GM10266 (cell line): ENCODE measurements at regions not wholly inside any gene's neighbourhood (a gene's known extent, or its start where the extent isn't known, plus 50 kb on each side); places are given as distances from the start of the nearest gene placed in this dataset.
"Not testable (repeated sequence)": the region's sequence is repeated elsewhere in the genome, so short reads cannot be mapped to it uniquely, and the experiment has no call there.

Experiments
- DNase-seq: peaks from one replicate; pipeline ENCODE4 v3.0.0; 2012; ENCODE audit errors: extremely low spot score
- TF ChIP-seq, protein P1 (sequence below): IDR thresholded peaks from 2 replicates; pipeline ENCODE4 v1.5.1; 2012; ENCODE audit warnings: mild to moderate bottlenecking, low read depth; ENCODE audit not compliant: control insufficient read depth, insufficient read depth; ENCODE audit errors: missing control alignments

DNA sequence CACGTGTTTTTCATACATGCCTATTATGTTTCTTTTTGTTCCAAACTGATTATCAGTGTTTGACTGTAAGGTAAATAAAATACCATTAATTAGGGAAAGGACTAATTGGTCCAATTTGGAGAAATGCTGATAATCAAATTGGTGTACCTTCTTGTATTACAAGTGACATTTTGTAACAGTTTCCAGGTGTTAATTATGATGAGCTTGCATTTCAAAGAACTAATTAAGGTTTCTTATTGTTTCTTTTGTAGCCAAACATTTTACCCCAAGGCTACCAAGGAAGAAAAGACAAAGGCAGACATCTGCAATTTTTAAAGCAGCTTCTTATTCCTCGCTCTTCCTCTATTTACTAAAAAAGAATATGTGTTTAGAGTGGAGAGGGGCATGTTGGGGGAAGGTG is 88.7 kb upstream of the GRIK1 start:
- DNase-seq = no peak
- TF ChIP-seq, protein P1, sequence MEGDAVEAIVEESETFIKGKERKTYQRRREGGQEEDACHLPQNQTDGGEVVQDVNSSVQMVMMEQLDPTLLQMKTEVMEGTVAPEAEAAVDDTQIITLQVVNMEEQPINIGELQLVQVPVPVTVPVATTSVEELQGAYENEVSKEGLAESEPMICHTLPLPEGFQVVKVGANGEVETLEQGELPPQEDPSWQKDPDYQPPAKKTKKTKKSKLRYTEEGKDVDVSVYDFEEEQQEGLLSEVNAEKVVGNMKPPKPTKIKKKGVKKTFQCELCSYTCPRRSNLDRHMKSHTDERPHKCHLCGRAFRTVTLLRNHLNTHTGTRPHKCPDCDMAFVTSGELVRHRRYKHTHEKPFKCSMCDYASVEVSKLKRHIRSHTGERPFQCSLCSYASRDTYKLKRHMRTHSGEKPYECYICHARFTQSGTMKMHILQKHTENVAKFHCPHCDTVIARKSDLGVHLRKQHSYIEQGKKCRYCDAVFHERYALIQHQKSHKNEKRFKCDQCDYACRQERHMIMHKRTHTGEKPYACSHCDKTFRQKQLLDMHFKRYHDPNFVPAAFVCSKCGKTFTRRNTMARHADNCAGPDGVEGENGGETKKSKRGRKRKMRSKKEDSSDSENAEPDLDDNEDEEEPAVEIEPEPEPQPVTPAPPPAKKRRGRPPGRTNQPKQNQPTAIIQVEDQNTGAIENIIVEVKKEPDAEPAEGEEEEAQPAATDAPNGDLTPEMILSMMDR = no peak

DNA sequence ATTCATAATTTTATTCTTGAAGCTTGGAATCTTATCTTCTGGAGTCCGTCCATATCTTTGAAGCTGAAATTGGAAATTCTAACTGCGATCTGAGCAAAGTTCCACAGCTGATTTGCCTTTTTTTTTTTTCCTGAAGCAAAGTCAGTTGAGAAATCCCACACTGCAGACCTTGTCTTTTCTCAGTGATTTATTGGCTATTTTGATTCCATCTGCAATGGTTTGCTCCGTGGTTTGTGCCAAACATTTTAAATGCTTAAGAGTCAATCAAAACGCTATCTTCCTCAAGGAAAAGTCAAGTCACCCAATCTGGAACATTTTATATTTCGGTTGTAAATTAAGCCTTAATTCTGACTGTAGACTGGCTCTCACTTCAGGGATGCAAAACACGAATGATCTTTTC is 88.2 kb upstream of the GRIK1 start:
- TF ChIP-seq, protein P1 = no peak
- no peak for DNase-seq

DNA sequence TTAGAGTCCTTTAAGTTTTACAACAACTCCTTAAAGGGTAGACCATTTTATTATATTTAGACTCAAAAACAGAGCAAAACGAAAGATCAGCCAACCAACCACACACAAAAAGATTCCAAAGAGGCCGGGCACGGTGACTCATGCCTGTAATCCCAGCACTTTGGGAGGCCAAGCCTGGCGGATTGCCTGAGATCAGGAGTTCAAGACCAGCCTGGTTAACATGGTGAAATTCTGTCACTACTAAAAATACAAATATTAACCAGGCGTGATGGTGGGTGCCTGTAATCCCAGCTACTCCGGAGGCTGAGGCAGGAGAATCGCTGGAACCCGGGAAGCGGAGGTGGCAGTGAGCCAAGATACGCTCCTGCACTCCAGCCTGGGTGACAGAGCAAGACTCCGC is 83.3 kb upstream of the GRIK1 start:
- not testable (repeated sequence) for DNase-seq

DNA sequence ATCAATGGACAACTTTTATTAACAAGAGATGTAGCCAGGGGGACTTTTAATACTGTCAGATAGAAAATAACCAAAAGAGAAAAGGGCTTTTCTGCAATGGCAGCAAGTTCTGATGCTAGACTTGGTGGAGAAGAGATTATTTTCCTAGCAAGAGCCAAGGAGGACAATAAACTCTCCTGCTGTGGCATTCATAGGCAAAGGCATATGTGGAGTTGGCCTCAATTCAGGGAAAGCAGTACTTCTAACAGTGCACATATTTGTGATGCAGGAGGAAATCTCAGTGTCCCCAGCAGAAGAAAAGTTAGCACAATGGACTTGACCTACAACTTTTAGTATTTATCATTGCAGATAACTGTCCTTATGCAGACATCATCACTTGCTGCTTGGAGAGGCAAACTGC is 75.1 kb upstream of the GRIK1 start:
- no peak for DNase-seq
- TF ChIP-seq, protein P1 = no peak

DNA sequence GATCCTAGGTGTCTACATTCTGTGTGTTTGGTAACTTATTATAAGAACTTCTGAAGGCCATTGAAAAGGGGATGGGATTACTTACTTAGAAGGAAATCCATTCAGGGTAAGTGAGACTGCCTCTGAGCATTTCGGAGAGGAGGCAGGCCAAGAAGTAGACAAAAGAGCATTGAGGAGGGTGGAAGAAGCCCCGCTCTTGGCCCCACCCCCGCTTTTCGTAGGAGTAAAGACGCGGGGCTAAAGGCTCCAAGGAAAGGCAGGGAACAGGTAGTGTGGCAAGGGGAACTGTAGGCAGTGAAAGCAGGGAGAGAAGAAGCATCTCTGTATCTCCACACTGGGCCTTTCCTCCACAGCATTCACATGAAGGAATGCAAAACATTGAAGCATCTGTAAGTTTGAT is 51.8 kb upstream of the GRIK1 start:
- no peak for DNase-seq
- TF ChIP-seq, protein P1 = no peak

DNA sequence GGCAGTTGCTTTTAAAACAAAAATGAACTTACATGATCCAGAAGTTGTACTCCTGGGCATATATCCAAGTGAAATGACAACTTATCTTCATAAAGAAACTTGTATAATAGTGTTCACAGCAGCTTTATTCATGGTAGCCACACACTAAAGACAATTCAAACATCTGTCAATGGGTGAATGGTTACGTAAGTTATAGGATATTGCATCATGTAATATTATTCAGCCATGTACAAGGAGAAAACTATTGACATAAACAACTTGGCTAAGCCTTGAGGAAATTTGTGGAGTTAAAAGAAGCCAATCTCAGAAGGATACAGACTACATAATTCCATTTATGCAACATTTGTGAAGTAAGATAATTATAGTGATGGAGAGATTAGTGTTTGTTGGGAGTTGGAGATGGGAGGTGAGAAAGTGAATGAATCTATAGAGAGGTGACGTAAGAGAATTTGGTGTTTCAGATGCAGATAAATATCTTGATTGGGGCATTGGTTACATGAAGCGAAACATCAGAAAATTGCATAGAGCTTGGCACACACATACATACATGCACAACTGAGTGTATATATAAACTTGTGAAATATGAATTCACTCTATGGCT is 49.9 kb upstream of the GRIK1 start:
- no peak for DNase-seq
- TF ChIP-seq, protein P1 = no peak
